NCI-H446 (cell line): ENCODE measurements at regions not wholly inside any gene's neighbourhood (a gene's known extent, or its start where the extent isn't known, plus 50 kb on each side); places are given as distances from the start of the nearest gene placed in this dataset.
"Not testable (repeated sequence)": the region's sequence is repeated elsewhere in the genome, so short reads cannot be mapped to it uniquely, and the experiment has no call there.

Experiments
- DNase-seq, 2 experiments: peaks; one replicate each; lab custom pipeline; 2025; lab: John Stamatoyannopoulos, UW

DNA sequence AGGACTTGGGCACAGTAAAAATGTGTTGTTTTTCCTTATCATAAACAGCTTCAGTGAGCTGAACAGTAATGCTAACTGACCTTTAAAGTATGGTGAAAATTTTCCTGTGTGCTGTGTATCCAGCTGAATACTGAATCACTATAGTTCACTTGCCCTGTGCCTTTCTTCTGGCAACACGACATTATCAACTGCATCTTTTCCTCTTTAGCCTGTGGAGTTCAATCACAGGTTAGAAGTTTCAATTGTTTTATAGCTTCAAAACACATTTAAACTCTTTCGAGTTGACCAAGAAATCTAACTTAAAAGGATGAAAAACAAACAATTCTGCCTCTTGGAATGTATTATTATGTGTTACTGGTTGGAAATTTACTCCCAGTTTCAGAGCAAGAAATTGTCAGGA is 1120.7 kb upstream of the ALCAM start:
- DNase-seq = no peak

DNA sequence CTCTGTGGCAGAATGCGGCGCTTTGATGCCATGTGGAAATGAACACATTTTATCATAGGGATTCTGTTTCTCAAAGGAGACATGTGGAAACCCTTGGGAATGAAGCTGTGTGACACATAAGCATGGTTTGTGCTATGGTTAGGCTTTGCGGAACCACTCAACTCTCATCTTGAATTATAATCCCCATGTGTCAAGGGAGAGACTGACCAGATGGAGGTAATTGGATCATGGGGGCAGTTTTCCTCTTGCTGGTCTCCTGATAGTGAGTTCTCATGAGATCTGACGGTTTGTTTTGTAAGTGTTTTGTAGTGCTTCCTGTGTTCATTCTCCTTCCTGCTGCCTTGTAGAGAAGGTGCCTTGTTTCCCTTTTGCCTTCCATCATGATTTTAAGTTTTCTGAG is 1109.2 kb upstream of the ALCAM start:
- DNase-seq = no peak

DNA sequence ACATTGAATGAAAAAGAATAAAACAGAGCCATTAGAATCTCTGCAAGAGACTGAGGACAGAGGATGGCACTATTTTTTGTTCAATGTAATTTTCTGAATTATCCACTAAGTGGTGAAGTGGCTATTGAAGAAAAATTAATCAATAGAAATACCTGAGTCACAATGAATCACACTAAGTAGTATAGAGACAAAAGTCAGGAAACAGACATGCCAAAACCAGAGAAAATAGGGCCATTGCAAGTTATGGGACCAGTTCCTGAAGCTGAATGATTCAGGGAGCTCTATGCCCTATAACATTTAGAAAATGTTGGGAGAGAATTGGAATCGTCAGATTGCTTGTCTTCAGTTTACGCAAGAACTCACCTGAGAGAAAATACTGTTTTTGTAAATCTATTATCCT is 1103.2 kb upstream of the ALCAM start:
- no peak for DNase-seq

DNA sequence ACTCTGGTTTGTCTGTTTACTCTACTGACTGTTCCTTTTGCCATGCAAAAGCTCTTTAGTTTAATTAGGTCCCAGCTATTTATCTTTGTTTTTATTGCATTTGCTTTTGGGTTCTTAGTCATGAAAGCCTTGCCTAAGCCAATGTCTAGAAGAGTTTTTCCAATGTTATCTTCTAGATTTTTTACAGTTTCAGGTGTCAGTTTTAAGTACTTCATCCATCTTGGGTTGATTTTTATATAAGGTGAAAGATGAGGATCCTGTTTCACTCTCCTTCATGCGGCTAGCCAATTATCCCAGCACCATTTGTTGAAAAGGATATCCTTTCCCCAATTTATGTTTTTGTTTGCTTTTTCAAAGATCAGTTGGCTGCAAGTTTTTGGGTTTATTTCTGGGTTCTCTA is 1100.5 kb upstream of the ALCAM start:
- DNase-seq = not testable (repeated sequence)

DNA sequence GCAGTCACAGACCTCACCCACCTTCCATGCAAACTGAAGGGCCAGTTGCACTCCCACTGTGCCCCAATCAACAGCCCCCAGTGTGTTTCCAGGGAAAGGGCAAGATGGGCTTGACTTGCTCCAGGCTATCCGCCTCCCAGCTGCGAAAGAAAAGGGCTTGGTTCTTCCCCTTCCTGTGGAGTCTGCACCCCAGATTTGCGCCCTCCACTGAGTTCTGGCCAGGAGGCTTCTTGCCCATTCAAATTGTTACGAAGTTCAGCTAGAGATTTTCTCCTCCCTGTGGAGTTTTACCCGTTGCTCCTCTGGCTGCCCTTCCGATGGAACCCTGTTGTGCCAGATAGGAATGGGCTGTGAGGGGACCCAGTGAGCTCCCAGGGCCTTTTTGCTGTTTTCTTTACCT is 1096.9 kb upstream of the ALCAM start:
- DNase-seq = no peak

DNA sequence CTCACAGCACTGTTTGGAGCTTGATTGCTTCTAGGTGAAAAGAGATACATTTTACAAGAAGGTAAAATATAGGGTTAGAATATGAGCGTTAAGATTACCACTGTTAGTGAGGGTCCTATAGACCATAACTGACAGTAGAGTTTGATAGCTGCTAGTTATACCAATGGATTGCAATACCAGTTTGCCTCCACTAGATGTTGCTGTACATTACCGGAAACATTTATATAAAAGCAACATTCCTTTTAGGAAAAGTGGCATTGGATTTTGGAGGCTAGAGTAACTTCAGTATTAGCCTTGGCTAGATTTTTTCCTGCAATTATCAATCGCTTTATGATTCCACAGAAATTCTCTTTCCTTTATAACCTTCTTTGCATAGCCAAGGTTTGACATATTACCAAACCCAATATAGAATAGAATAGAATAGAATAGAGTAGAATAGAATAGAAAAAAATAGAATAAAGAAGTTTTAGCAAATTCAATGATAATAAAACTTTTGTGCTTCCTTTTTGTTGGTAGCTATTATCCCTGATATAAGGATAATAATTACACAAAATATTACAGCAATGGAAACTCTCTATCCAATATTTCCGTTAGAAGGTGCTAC is 1093.6 kb upstream of the ALCAM start:
- DNase-seq = peak; percentile 25 to 63

DNA sequence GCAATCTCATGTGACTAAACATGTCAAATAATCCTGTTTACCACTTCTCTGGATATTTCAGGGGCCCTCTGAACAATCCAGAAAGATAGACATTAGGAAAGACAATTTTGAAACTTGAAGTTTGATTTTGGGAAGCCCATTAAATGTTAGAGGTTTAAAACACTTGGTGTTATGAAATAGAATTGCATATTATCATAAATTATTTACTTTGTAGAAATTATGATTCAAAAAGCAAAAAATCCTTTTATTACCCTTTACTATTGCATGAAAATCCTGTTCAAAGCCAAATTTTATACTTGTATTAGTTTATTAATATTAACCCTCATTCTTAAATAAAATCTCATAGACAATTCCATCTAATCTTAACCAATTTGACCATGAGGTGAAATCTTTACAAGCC is 1091.5 kb upstream of the ALCAM start:
- no peak for DNase-seq

DNA sequence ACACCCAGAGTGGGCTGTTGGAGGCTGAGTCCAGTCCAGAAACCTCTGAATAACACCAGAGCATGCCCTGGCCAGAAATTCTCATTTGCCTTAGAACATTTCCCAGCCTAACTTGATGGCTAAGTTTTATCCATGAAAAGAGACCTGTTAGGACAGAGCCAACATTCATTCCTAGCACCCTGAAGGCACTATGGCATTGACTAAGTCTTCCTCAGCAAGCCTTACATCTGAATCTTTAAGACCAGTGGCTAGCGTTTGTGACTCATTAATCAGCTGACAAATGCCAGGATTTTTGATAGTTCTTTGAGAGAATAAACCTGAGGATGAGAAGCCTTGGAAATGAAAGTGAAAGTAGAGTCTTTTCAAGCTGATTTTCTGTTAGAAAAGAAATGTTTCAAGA is 1087.1 kb upstream of the ALCAM start:
- no peak for DNase-seq

DNA sequence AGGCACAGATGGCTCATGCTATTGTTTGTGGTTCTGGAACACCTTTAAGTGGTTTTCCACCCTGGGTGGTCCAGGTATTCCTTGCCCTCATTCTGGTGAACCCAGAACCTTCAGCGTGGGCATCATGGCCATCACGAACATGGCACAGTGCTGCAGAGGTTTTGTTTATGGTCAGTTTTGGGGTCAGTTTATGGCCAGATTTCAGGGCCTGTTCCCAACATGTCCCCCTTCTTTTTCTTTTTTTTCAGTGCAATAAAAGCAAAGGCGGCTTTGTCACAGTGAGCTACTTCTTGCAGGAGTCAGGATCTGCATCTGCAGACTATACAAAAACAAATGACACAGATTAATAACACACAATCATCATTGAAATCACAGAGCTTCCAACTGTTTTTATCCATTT is 1085.0 kb upstream of the ALCAM start:
- DNase-seq = no peak

DNA sequence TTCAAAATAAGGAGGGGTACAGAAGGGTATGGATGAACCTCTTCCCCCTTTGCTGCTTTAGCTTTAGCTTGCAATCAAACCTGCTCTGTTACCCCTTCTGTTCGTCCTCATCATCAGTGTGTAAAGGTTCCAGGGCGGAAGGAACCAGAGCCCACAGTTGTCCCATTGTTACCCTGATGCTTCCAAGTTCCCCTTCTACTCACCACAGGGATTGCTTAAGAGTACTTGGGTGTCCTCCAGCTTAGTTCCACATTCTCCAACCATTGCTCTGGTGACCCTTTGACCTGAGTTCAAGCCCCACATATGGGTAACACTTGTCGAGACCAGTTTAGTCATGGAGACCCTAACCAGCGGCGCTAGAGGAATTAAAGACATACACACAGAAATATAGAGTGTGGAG is 1080.1 kb upstream of the ALCAM start:
- no peak for DNase-seq

DNA sequence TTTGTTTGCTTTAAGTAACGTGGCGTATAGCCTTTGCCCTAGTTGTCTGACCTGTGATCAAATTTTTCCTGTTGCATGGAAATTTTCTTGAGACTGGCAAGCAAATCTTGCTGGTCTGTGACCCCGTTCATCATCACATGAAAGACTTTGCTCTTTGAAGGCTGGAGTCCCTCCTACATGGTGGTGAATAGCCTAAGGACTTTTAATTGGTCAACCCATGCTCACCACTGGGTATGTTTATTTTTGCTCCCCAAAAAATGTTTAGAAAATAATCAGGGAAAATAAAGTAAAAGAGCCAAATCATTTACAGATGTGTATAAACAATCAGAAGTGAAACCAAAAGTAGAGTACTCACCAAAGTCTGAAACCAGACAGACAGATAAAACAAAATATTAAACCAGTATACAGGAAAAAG is 1075.3 kb upstream of the ALCAM start:
- no peak for DNase-seq

DNA sequence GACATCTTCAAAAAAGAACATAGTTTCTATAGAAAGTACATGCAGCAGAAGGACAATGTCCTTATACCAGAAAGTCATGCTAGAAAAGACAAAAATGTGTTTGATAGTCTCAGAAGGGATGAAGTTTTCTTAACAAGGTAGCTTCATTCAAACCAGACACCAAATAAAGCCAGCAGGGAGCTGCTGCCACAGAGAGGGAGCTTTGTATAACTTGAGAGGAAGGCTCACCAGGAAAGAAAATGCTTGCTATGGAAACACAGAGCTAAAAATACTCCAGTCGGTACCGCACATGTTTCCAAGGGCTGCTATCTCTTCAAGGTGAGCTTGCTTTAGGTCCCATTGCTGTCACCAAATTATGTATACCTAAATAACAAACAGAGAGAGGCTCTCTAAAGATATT is 1074.8 kb upstream of the ALCAM start:
- DNase-seq = no peak

DNA sequence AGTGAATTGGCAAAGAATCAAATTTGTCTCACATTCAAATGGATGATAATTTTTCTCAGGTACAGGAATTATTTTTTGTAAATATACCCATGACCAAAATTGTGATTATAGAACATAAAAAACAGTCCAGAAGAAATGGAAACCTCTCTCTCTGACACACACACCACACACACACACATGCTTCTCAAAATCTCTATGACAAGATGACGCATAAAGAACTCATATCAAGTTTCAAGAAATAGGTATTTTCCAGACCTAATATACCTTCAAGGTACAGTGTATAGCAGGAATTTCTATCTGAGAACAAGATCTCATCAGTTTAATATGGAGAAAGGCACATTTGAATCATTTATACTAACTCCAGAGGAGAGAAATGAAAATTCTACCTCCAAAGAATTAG is 1069.1 kb upstream of the ALCAM start:
- no peak for DNase-seq

DNA sequence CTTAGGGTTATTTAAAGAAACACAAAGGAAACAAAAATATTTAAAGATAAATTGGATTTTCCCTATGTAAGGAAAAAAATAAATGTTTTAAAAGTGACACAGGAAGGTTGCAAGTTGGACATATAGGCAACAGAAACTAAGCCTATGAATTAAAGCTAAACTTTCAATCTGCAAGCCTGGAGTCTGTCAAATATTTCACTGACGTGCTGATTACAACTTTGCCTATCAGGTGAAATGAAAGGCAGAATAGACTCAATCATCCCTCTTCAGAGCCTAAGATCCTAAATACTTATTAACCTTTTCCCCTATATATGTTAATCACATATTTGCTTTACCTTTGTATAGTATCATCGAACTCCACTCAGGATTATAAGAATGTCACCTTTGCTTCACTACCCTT is 1068.0 kb upstream of the ALCAM start:
- DNase-seq = no peak

DNA sequence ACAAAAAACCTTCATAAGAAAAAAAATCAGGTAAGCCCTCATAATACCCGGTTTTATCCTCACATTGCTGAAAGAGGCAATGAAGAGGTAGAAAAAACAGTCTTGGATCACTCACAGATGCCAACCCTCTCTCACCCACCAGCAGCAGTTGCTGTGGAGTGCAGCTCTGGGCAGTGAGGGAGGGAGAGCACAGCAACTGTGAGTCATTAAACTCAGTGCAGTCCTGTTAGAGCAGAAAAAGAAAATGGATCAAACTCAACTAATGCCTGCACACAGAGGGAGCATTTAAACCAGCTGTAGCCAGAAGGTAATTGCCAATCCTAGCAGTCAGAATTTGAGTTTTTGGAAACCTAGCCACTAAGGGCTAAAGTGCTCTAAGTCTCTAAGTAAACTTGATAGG is 1050.6 kb upstream of the ALCAM start:
- no peak for DNase-seq

DNA sequence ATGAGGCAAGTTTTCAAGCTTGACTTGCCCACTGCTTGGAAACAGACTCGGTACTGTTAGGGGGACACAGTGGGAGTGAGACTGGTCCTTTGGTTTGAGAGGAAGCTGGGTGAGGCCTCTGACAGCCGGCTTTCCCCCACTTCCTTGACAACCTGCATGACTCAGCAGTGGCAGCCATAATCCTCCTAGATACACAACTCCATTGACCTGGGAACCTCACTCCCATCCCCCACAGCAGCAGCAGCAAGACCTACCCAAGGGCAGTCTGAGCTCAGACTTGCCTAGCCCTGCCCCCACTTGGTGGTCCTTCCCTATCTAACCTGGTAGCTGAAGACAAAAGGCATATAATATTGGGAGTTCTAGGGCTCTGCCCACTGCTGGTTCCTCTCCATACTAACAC is 1043.5 kb upstream of the ALCAM start:
- no peak for DNase-seq

DNA sequence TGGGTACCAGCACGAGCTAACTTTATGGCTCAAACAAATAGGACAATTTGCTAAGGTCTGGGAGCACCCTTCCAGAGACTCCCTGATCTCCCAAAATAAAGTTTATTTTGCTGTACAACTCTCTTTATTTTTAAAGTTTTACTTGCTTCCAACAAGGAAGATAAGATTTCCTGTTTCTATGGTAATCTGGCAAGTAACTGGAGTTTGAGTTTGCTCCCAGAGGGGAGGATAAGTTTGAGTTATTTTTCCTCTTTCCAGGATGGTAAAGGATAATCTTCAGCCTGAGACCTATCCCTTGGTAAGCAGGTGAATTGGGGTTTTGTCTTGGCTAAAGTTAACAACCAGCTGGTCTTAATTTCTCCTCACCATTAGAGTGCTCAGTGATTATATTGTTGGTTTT is 1019.4 kb upstream of the ALCAM start:
- DNase-seq = no peak

DNA sequence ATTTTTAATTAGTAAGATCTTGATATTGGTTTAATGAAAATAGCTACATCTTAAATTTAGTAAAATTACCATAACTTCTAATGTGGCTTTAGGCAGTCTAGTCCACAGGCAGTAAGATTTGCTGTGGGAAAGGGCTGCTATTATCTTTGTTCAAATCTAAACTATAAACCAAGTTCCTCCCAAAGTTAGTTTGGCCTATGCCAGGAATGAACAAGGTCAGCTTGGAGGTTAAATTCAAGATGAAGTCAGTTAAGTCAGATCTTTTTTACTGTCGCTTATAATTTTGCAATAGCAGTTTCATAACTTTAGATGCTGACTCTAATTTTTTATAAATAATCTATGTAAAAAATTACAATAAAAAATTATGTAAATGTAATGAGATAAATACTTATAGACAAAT is 1016.9 kb upstream of the ALCAM start:
- DNase-seq = no peak

DNA sequence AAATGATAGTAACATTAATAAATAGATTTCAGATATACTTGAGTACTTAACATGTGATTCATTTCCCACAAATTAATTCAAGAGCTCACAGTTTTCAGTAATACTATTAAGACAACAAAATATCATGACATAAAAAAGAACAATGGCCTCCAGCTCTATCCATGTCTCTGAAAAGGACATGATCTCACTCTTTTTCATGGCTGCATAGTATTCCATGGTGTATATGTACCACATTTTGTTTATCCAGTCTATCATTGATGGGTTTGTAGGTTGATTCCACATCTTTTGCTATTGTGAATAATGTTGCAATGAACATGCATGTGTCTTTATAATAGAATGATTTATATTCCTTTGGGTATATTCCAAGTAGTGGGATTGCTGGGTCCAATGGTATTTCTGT is 1012.8 kb upstream of the ALCAM start:
- DNase-seq = no peak

DNA sequence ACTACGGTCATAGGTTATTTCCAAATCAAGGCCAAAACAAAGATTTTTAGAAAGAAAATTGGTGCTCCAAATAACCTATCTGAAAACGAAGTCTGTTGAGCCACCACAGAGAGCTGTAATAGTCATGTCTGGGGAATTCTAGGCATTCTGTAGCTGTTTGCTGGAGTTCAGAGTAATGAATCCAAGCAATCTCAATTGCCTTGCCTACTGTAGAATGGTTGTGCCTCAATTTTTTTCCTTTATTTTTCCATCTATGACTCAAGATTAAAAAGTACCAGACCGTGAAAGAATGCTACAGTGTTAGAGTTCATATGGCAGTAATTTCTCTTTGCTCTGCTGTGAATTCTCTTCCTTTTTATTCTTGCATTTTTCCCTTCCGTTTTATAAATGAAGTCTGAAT is 1007.2 kb upstream of the ALCAM start:
- DNase-seq = peak in 1 of 2 experiments; percentile 3

DNA sequence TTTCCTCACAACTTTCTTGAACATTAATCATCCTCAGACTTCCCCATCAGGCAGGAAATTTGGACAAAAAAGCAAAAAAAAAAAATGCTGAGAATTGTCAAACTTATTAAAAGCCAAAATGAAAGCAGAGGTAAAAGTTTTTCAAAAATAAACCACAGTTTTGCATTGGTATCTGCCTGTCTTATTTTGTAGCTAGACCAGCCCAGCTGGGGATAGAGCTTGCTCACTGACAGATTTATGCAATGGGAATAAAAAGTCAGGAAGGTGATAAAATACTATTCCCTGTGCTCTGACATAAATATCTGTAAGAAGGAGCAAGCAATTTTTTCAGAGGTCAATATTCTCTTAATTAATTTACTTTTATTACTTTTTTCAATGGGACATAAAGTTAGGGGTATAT is 1006.7 kb upstream of the ALCAM start:
- DNase-seq = no peak

DNA sequence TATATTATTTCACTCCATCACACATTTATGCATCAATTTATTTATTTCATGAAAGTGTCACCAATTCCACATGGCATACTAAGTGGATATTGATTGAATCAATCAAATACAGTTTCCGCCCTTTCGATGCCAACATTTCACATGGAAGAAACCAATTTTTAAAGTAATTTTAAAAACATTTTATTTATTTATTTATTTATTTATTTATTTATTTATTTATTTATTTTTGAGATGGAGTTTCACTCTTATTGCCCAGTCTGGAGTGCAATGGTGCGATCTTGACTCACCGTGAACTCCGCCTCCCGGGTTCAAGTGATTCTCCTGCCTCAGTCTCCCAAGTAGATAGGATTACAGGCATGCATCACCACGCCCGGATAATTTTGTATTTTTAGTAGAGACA is 1005.0 kb upstream of the ALCAM start:
- DNase-seq = not testable (repeated sequence)

DNA sequence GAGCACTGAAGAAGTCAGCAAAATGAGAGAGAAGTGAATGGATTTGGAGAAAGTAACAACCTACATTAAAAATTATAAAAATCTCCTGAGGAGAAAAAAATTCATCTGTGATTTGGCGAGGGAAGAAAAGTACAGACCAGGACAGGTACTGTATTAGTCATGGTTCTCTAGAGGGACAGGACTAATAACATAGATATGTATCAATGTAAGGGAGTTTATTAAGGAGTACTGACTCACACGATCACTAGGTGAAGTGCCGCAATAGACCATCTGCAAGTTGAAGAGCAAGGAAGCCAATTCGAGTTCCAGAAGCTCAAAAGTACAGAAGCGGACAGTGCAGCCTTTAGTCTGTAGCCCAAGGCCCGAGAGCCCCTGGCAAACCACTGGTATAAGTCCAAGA is 1004.4 kb upstream of the ALCAM start:
- no peak for DNase-seq

DNA sequence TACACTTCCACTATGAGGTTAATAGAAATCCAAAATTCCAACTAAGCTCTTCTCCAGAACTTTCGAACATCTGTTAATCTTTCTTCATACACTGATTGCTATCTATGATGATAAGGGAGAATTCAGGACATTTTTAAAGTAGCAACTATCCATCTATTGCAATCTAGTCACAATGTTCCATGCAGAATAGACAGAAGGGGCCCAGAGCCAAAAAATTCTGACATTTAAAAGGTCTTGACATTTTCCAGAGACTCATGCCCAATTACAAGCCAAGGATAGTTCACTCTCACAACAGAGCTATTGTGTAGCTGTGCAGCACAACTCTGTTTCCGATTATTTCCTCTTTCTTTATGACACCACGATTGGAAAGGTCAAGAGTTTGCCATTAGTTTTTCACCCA is 999.7 kb upstream of the ALCAM start:
- no peak for DNase-seq

DNA sequence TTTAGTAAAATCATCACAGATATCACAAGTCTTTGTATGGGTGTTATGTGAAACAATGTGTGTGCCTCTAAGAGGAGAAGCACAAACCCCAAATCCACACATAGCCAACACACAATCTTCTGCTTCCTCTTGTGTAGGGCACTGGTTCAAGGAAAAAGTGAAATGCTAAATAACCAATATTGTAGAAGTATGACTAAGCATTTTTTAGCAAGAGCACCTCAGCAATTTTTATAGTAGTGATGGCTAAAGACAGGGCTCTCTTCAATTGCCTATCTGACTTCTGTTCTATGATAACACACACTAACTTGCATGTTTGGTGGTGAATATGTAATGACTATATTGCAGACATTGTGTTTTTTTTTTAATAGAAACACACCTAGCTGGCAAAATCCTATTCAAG is 997.9 kb upstream of the ALCAM start:
- DNase-seq = no peak
